Ovary (tissue), 3 donors: ENCODE measurements at regions not wholly inside any gene's neighbourhood (a gene's known extent, or its start where the extent isn't known, plus 50 kb on each side); places are given as distances from the start of the nearest gene placed in this dataset.

ENCODE experiments used
- CTCF ChIP-seq, 3 donors: fragments of 450-650 bp in 2 of 3; fragments of 200-600 bp in 1 of 3; IDR thresholded peaks; one replicate each; pipeline versions ENCODE4 v1.5.1 to v1.8.0; 2016 to 2022; ENCODE audit warnings: antibody characterized with exemption in 3 of 3, mild to moderate bottlenecking in 1 of 3
- POLR2A ChIP-seq: fragments of 450-650 bp; IDR thresholded peaks from one replicate; pipeline ENCODE4 v1.6.1; 2017; ENCODE audit warnings: antibody characterized with exemption, mild to moderate bottlenecking, moderate library complexity
- donor health status: DM: no; HTN: no; CAD: no.

DNA sequence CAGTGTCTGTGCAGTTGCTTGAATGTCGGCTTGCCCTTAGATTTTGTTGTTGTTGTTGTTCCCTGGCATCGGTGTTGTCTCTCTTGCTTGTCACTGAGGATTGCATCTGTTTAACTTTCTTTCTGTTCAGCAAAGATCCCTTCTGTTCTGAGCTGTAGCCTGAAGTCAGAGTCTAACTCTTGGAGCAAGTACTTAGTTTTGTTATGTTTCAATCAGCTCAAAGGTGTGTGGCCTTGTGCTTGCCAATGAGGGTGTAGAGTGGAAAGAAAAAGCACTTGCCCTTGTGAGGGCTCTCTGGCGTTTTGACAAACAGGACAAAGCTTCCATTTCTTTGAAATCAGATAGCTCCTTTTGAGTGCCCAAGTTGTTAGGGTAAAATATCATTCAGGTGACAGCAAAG, 757.1 kb upstream of the CDH7 start:
- TF ChIP-seq CTCF (IDR thresholded peaks at IDR 0.05) (no peak), POLR2A (no peak)
